ENCODE measurements at regions not wholly inside any gene's neighbourhood (a gene's known extent, or its start where the extent isn't known, plus 50 kb on each side); places are given as distances from the start of the nearest gene placed in this dataset.

- TF ChIP-seq CTCF (IDR thresholded peaks at IDR 0.05) (0 out of 2 replicates have a peak, but pooled peaks have one; percentile 13), ZFX (IDR thresholded peaks at IDR 0.05; ENCODE audit: borderline replicate concordance) (no peak)
Measured at GRCh38 chr7:142375710-142376313, 118.0 kb upstream of the PRSS58 start.

Data from 22Rv1 (cell line).